Natural killer cell (primary cell): ENCODE measurements at regions not wholly inside any gene's neighbourhood (a gene's known extent, or its start where the extent isn't known, plus 50 kb on each side); places are given as distances from the start of the nearest gene placed in this dataset.

Experiments
- ATAC-seq, 3 donors: fragments of 150-1000 bp in 2 of 3; fragments of 200-7000 bp in 1 of 3; cut with Tn5 transposase; 1 replicate in 1 of 3; 2 replicates in 2 of 3; pipeline ENCODE4 v1.10.0; 2021; ENCODE audit warnings: mild to moderate bottlenecking in 2 of 3, moderate library complexity in 2 of 3
- DNase-seq, 2 donors: peaks; one replicate each; pipeline versions ENCODE4 v3.0.0 to v3.0.0-alpha.2; 2013 to 2021; ENCODE audit warnings: mixed read lengths in 1 of 2
- H3K27ac ChIP-seq: one replicate; pipeline ENCODE4 v1.5.1; 2013; ENCODE audit warnings: mild to moderate bottlenecking, low read length
- H3K27me3 ChIP-seq: one replicate; pipeline ENCODE4 v1.6.1; 2013; ENCODE audit warnings: low read length; ENCODE audit not compliant: control insufficient read depth, insufficient read depth
- H3K36me3 ChIP-seq: one replicate; pipeline ENCODE4 v1.6.1; 2013; ENCODE audit warnings: low read length; ENCODE audit not compliant: control insufficient read depth, insufficient read depth
- H3K4me1 ChIP-seq: one replicate; pipeline ENCODE4 v1.6.1; 2013; ENCODE audit warnings: low read length; ENCODE audit not compliant: control insufficient read depth, insufficient read depth
- H3K4me3 ChIP-seq: one replicate; pipeline ENCODE4 v1.5.1; 2013; ENCODE audit warnings: low read length
- H3K9me3 ChIP-seq: one replicate; pipeline ENCODE4 v1.6.1; 2013; ENCODE audit warnings: low read length; ENCODE audit not compliant: control insufficient read depth, insufficient read depth
- H3K27ac Mint-ChIP-seq, 2 donors: one replicate each; pipeline ENCODE4 v1.8.0; 2022; ENCODE audit warnings: mild to moderate bottlenecking in 2 of 2, mixed read lengths in 2 of 2, moderate library complexity in 1 of 2
- H3K27me3 Mint-ChIP-seq, 2 donors: one replicate each; pipeline ENCODE4 v1.8.0; 2022; ENCODE audit warnings: low read depth in 2 of 2, mixed read lengths in 2 of 2
- H3K36me3 Mint-ChIP-seq: one replicate; pipeline ENCODE4 v1.8.0; 2022; ENCODE audit warnings: mixed read lengths
- H3K4me1 Mint-ChIP-seq, 2 donors: one replicate each; pipeline ENCODE4 v1.8.0; 2022; ENCODE audit warnings: mixed read lengths in 2 of 2
- H3K4me3 Mint-ChIP-seq: one replicate; pipeline ENCODE4 v1.8.0; 2022; ENCODE audit warnings: mild to moderate bottlenecking, moderate library complexity, mixed read lengths
- H3K9me3 Mint-ChIP-seq, 2 donors: one replicate each; pipeline ENCODE4 v1.8.0; 2022; ENCODE audit warnings: mixed read lengths in 2 of 2
- WGBS: methylation state at CpG from one replicate; pipeline ENCODE4 v1.1.7; 2013; ENCODE audit warnings: missing lambda C conversion rate; ENCODE audit not compliant: insufficient coverage; 5-methylcytosine and 5-hydroxymethylcytosine counted together
- intact Hi-C: fragments of 100-400 bp; cut with micrococcal nuclease; formaldehyde crosslinking; loops from one replicate; pipeline ENCODE4 v1.14.2; 2022
- TF ChIP-seq, protein P1 (sequence below): fragments of 200-600 bp; IDR thresholded peaks from one replicate; pipeline ENCODE4 v1.8.0; 2022; ENCODE audit warnings: antibody characterized with exemption

DNA sequence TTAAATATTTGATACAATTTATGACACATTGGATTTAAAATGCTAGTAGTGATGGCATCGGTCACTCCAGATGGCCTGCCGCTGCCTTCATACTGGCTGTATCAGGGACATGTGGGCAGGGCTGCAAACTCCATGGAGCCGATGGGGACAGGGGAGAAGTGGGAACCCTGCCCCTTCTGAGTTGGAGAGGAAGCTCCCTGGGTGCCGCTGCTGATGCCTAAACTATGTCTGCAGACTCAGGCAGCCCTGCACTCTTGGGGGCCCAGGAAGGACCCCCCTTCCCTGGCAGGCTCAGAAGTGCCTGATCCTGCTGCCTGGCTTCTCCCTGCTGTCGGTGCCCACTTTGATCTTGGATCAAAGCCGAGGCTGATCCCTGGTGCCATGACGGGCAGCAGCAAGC, 1522.1 kb downstream of the OTOL1 start:
- ATAC-seq, result no peak
- no peak for DNase-seq
- Mint-ChIP-seq H3K4me3 (no peak overlapping the region), H3K27me3 (no peaks in the 10 kb centered on the region), H3K9me3 (peaks cover 9 to 10% of the 10 kb centered on the region in 2 donors), H3K36me3 (no peaks in the 10 kb centered on the region), H3K27ac (no peak overlapping the region), H3K4me1 (no peaks in the 10 kb centered on the region)
- Histone ChIP-seq H3K27ac (no peak overlapping the region), H3K4me1 (no peaks in the 10 kb centered on the region), H3K4me3 (no peak overlapping the region), H3K36me3 (no peaks in the 10 kb centered on the region), H3K27me3 (no peaks in the 10 kb centered on the region), H3K9me3 (peaks cover 6% of the 10 kb centered on the region)
- intact Hi-C loops, result no loop called here
- TF ChIP-seq, protein P1, sequence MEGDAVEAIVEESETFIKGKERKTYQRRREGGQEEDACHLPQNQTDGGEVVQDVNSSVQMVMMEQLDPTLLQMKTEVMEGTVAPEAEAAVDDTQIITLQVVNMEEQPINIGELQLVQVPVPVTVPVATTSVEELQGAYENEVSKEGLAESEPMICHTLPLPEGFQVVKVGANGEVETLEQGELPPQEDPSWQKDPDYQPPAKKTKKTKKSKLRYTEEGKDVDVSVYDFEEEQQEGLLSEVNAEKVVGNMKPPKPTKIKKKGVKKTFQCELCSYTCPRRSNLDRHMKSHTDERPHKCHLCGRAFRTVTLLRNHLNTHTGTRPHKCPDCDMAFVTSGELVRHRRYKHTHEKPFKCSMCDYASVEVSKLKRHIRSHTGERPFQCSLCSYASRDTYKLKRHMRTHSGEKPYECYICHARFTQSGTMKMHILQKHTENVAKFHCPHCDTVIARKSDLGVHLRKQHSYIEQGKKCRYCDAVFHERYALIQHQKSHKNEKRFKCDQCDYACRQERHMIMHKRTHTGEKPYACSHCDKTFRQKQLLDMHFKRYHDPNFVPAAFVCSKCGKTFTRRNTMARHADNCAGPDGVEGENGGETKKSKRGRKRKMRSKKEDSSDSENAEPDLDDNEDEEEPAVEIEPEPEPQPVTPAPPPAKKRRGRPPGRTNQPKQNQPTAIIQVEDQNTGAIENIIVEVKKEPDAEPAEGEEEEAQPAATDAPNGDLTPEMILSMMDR, result no peak
- 86% methylated on average over 7 of the region's 7 CpGs for WGBS

DNA sequence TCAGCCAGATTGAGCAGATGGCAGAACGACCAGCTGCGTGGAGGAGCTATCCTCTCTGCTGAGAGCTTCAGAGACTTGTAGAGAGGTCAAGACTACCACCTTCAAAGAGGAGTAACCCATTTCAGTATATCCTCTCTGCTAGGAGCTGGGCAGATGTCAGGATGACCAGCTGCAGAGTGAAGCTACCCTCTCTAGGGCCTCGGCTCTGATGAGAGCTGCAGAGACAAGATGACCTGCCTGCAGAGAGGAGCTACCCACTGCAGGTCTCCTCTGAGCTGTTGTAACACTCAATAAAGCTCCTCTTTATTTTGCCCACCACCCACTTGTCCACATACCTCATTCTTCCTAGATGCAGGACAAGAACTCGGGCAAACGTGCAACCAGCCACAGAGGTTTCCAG, 1522.7 kb downstream of the OTOL1 start:
- no peak for ATAC-seq
- Histone ChIP-seq H3K36me3 (no peaks in the 10 kb centered on the region), H3K4me1 (no peaks in the 10 kb centered on the region), H3K27ac (no peak overlapping the region), H3K27me3 (no peaks in the 10 kb centered on the region), H3K9me3 (peaks cover 6% of the 10 kb centered on the region), H3K4me3 (no peak overlapping the region)
- no peak overlapping the region for H3K4me3 Mint-ChIP-seq
- H3K27ac Mint-ChIP-seq, result no peak overlapping the region
- H3K9me3 Mint-ChIP-seq, result peaks cover 7 to 9% of the 10 kb centered on the region in 2 donors
- no peaks in the 10 kb centered on the region for H3K27me3 Mint-ChIP-seq
- TF ChIP-seq, protein P1, result no peak
- intact Hi-C loops, result no loop called here
- H3K36me3 Mint-ChIP-seq, result no peaks in the 10 kb centered on the region
- DNase-seq, result no peak
- WGBS, result 87% methylated on average over 5 of the region's 5 CpGs
- no peaks in the 10 kb centered on the region for H3K4me1 Mint-ChIP-seq

DNA sequence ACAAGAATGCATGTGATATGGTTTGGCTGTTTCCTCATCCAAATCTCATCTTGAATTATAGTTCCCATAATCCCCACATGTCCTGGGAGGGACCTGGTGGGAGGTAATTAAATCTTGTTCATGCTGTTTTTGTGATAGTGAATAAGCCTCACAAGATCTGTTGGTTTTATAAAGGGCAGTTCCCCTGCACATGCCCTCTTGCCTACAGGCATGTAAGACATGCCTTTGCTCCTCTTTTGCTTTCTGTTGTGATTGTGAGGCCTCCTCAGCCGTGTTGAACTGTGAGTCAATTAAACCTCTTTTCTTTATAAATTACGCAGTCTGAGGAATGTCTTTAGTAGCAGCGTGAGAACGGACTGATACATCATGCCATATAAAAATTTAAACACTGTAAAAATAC, 1537.0 kb downstream of the OTOL1 start:
- Histone ChIP-seq H3K27me3 (no peaks in the 10 kb centered on the region), H3K36me3 (no peaks in the 10 kb centered on the region), H3K9me3 (no peaks in the 10 kb centered on the region), H3K4me3 (no peak overlapping the region), H3K4me1 (no peaks in the 10 kb centered on the region), H3K27ac (no peak overlapping the region)
- peaks cover 6% of the 10 kb centered on the region for H3K36me3 Mint-ChIP-seq
- no peak overlapping the region for H3K27ac Mint-ChIP-seq
- DNase-seq, result no peak
- TF ChIP-seq, protein P1, result no peak
- H3K27me3 Mint-ChIP-seq, result no peaks in the 10 kb centered on the region
- no peaks in the 10 kb centered on the region for H3K4me1 Mint-ChIP-seq
- intact Hi-C loops, result no loop called here
- WGBS, result 88% methylated on average over 2 of the region's 4 CpGs
- no peak for ATAC-seq
- H3K9me3 Mint-ChIP-seq, result peaks cover 10 to 13% of the 10 kb centered on the region in 2 donors
- H3K4me3 Mint-ChIP-seq, result no peak overlapping the region

DNA sequence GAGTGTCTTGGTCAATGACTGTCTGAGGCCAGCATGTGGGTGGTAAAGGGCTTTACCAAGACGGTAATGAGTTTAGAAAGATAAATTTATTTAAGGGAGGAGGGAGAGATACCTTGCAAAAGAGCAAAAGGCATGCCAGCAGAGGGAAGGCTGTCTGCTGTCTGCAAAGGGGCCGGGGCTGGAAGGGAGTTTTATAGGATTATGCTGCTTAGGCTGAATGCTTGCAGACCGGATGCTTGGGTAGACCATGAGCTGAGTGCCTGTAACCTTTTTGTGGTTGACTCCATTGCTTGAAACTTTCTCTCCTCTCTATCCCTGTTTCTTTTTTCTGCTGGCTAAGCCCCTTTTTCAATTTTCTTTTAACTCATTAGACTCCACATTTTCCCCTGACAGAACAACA, 1543.0 kb downstream of the OTOL1 start:
- Histone ChIP-seq H3K4me3 (no peak overlapping the region), H3K27me3 (no peaks in the 10 kb centered on the region), H3K36me3 (no peaks in the 10 kb centered on the region), H3K9me3 (peaks cover 6% of the 10 kb centered on the region), H3K4me1 (no peaks in the 10 kb centered on the region), H3K27ac (no peak overlapping the region)
- H3K9me3 Mint-ChIP-seq, result peaks cover 27% of the 10 kb centered on the region in 2 donors
- H3K27ac Mint-ChIP-seq, result no peak overlapping the region
- H3K36me3 Mint-ChIP-seq, result peaks cover 6% of the 10 kb centered on the region
- WGBS, result 88% methylated on average over 3 of the region's 3 CpGs
- DNase-seq (no peak), ATAC-seq (no peak)
- H3K27me3 Mint-ChIP-seq, result no peaks in the 10 kb centered on the region
- no peak overlapping the region for H3K4me3 Mint-ChIP-seq
- intact Hi-C loops, result no loop called here
- TF ChIP-seq, protein P1, result no peak
- no peaks in the 10 kb centered on the region for H3K4me1 Mint-ChIP-seq
